Adrenal gland (tissue), 5 donors: ENCODE measurements at regions not wholly inside any gene's neighbourhood (a gene's known extent, or its start where the extent isn't known, plus 50 kb on each side); places are given as distances from the start of the nearest gene placed in this dataset.

Experiments used
- POLR2A ChIP-seq, 2 donors: fragments of 450-650 bp; IDR thresholded peaks; one replicate each; pipeline ENCODE4 v1.6.1; 2017; ENCODE audit warnings: antibody characterized with exemption in 2 of 2, mild to moderate bottlenecking in 2 of 2, moderate library complexity in 1 of 2
- TF ChIP-seq, protein P1 (sequence below), 6 experiments: fragments of 450-650 bp in 4 of 6; fragments of 200-600 bp in 2 of 6; sonication (generic) in 1 of 6; IDR thresholded peaks; 1 replicate in 5 of 6; 2 replicates in 1 of 6; pipeline versions ENCODE4 v1.5.1 to v1.8.0; 2016 to 2021; ENCODE audit warnings: antibody characterized with exemption in 6 of 6, mild to moderate bottlenecking in 2 of 6, moderate library complexity in 1 of 6
- donor health status: DM: no; HTN: no; CAD: no.

DNA sequence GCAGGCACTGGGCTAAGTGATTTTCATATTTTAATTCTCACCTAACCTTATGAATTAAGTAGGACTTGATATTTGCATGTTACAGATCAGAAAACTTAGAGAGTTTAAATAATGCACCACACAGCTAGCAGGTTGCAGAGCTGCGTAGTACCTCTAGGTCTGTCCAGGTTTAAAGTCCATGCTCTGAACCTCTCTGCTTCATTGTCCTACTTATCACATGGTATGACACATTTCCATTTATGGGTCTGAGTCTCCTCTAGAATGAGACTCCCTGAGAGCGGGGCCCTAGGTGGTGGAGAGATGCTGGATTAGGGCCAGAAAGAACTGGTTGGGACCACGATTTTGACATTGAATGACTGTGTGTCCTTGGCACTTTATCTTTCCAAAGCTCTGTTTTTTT, 102.5 kb upstream of the USP24 start:
- TF ChIP-seq, protein P1, sequence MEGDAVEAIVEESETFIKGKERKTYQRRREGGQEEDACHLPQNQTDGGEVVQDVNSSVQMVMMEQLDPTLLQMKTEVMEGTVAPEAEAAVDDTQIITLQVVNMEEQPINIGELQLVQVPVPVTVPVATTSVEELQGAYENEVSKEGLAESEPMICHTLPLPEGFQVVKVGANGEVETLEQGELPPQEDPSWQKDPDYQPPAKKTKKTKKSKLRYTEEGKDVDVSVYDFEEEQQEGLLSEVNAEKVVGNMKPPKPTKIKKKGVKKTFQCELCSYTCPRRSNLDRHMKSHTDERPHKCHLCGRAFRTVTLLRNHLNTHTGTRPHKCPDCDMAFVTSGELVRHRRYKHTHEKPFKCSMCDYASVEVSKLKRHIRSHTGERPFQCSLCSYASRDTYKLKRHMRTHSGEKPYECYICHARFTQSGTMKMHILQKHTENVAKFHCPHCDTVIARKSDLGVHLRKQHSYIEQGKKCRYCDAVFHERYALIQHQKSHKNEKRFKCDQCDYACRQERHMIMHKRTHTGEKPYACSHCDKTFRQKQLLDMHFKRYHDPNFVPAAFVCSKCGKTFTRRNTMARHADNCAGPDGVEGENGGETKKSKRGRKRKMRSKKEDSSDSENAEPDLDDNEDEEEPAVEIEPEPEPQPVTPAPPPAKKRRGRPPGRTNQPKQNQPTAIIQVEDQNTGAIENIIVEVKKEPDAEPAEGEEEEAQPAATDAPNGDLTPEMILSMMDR (IDR thresholded peaks at IDR 0.05): no peak
- TF ChIP-seq POLR2A (IDR thresholded peaks at IDR 0.05): no peak
